ENCODE measurements at regions not wholly inside any gene's neighbourhood (a gene's known extent, or its start where the extent isn't known, plus 50 kb on each side); places are given as distances from the start of the nearest gene placed in this dataset.

GRCh38 chr11:119880143-119880542 lies 151.1 kb upstream of the NECTIN1 start:
- CTCF ChIA-PET, result no interaction called here
- dilution Hi-C loops (cut with HindIII; ENCODE audit: low sequenced_read_pairs, unreplicated experiment), result no loop called here

More at GRCh38 chr11:119880143-119880542, 151.1 kb upstream of the NECTIN1 start:
- H2BK5ac ChIP-seq (ENCODE audit: low read depth, low read length, poor library complexity, severe bottlenecking), result no peak overlapping the region
- H2BK20ac ChIP-seq (ENCODE audit: low read depth, low read length), result no peak overlapping the region
- no peak overlapping the region for H3K4ac ChIP-seq (ENCODE audit: low read depth, low read length)
- POLR2A ChIA-PET (ENCODE audit: unreplicated experiment), result no interaction called here
- no peak overlapping the region for H3K23ac ChIP-seq (ENCODE audit: low read depth, low read length)
- H2BK15ac ChIP-seq (ENCODE audit: low read depth, low read length), result no peak overlapping the region
- TF ChIP-seq MAZ (IDR thresholded peaks at IDR 0.05; ENCODE audit: borderline replicate concordance, low read depth, low read length) (no peak), MAFK (IDR thresholded peaks at IDR 0.05; ENCODE audit: low read depth, low read length) (no peak), RCOR1 (IDR thresholded peaks at IDR 0.05; ENCODE audit: insufficient replicate concordance, low read length) (no peak), POLR2A (IDR thresholded peaks at IDR 0.05; ENCODE audit: low read depth, low read length) (no peak), ELK1 (IDR thresholded peaks at IDR 0.05; ENCODE audit: borderline replicate concordance, low read depth, low read length) (no peak), USF2 (IDR thresholded peaks at IDR 0.05; ENCODE audit: low read depth, low read length) (no peak), BHLHE40 (IDR thresholded peaks at IDR 0.05; ENCODE audit: low read depth, low read length) (no peak), MXI1 (IDR thresholded peaks at IDR 0.05; ENCODE audit: borderline replicate concordance, low read depth, low read length) (no peak), RFX5 (IDR thresholded peaks at IDR 0.05; ENCODE audit: low read depth, low read length) (no peak), CTCF (conservative IDR thresholded peaks at IDR 0.05; ENCODE audit: low read depth, low read length) (no peak), RAD21 (IDR thresholded peaks at IDR 0.05; ENCODE audit: low read length) (no peak), FOS (IDR thresholded peaks at IDR 0.05; ENCODE audit: low read depth, low read length) (no peak), SMC3 (IDR thresholded peaks at IDR 0.05; ENCODE audit: low read depth, low read length) (no peak), CHD1 (IDR thresholded peaks at IDR 0.05; ENCODE audit: low read depth, low read length) (no peak), NFE2L2 (IDR thresholded peaks at IDR 0.05; ENCODE audit: low read depth, low read length) (no peak)
- H3K9me3 ChIP-seq (ENCODE audit: control insufficient read depth, insufficient read depth, low read length), result no peaks in the 10 kb centered on the region
- H3K56ac ChIP-seq (ENCODE audit: extremely low read depth, insufficient read depth, low read length), result no peak overlapping the region
- intact Hi-C loops (cut with micrococcal nuclease) (no loop called here), in situ Hi-C loops (cut with MboI; ENCODE audit: low sequenced_read_pairs) (no loop called here)
- no peak for ATAC-seq (ENCODE audit: low read depth)
- no peak overlapping the region for H2AFZ ChIP-seq (replicated peaks; ENCODE audit: low read length, poor library complexity)
- no peaks in the 10 kb centered on the region for H3K36me3 ChIP-seq (ENCODE audit: control insufficient read depth, insufficient read depth, low read length)
- H4K91ac ChIP-seq (ENCODE audit: insufficient read depth, low read depth, low read length), result no peak overlapping the region
- H4K20me1 ChIP-seq (ENCODE audit: insufficient read depth, low read length), result no peaks in the 10 kb centered on the region
- no peak for DNase-seq
- peaks cover 4% of the 10 kb centered on the region; the same call in 1 of the 2 replicates for H3K27me3 ChIP-seq (ENCODE audit: control insufficient read depth, insufficient read depth, low read length)
- WGBS, 2 experiments (ENCODE audit: extremely low coverage in 2 of 2, insufficient read length in 1 of 2), result 0% methylated on average over 1 of the region's 4 CpGs; no CpG with 5 or more reads in 1 of the 2 experiments
- no peak overlapping the region for H4K5ac ChIP-seq (ENCODE audit: low read depth, low read length)
- no peak overlapping the region for H3K14ac ChIP-seq (replicated peaks; ENCODE audit: low read depth, low read length)
- BruUV-seq (replicated peaks), result no TSS peak
- no peaks in the 10 kb centered on the region for H3K9me1 ChIP-seq (ENCODE audit: insufficient read depth, low read length)
- no peak overlapping the region for H4K8ac ChIP-seq (ENCODE audit: low read depth in 2 of 2, low read length in 2 of 2)
- H3K4me2 ChIP-seq (ENCODE audit: low read depth, low read length), result no peak overlapping the region
- H2AK5ac ChIP-seq (ENCODE audit: low read depth, low read length), result no peak overlapping the region
- no peaks in the 10 kb centered on the region for H3K4me1 ChIP-seq (ENCODE audit: control insufficient read depth, insufficient read depth, low read length)
- no peak overlapping the region for H2AK9ac ChIP-seq (replicated peaks; ENCODE audit: low read depth, low read length, poor library complexity)
- H3K18ac ChIP-seq (ENCODE audit: low read depth, low read length), result no peak overlapping the region
- no peak overlapping the region for H2BK120ac ChIP-seq (ENCODE audit: low read depth, low read length)
- H3K9ac ChIP-seq (ENCODE audit: low read depth, low read length), result no peak overlapping the region
- H3K79me1 ChIP-seq (ENCODE audit: low read depth in 1 of 2, low read length in 2 of 2), result no peaks in the 10 kb centered on the region
- no peak overlapping the region for H3K27ac ChIP-seq (ENCODE audit: insufficient read depth, low read length)
- H3K4me3 ChIP-seq (ENCODE audit: insufficient read depth, low read depth, low read length), result no peak overlapping the region

Data from IMR-90 (cell line).